Left forelimb (tissue), 1 donor: ENCODE measurements at regions not wholly inside any gene's neighbourhood (a gene's known extent, or its start where the extent isn't known, plus 50 kb on each side); places are given as distances from the start of the nearest gene placed in this dataset.
A peak's percentile ranks its signal among the peaks of the same experiment; 100 is the strongest.
"Not testable (repeated sequence)": the region's sequence is repeated elsewhere in the genome, so short reads cannot be mapped to it uniquely, and the experiment has no call there.

Experiments used
- DNase-seq: peaks from one replicate; pipeline ENCODE4 v3.0.0-alpha.2; 2018; ENCODE audit warnings: low spot score

DNA sequence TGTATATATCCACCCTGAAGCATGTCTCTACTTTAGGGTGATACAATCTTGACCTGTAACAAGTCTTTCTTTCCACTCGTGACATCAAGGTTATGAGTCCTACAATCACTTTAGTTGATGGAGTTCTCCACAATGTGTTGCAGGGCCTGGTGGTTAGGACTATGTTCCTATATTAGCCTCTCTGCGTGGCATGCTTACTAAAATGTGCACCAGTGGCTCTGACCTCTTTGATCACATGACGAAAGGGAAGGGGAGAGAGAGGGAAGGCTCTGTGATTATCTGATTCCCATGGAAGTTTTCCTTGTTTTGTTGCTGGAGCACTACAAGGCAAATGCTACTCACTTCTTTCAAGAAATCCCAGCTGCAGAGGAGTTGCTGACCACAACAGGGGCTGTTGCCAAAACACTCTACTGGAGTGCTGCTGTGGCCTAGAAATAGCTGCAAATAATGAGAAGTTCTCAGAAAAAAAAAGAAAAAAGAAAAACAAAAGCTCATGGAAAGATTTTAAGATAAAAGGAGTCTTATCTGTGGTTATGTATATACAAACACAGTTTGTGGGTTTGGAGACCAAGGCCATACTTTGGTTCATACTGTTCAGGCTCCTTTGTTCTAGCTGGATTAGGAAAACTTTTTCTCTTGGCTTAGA, 272.8 kb upstream of the MMADHC start:
- peak; percentile 76 for DNase-seq

DNA sequence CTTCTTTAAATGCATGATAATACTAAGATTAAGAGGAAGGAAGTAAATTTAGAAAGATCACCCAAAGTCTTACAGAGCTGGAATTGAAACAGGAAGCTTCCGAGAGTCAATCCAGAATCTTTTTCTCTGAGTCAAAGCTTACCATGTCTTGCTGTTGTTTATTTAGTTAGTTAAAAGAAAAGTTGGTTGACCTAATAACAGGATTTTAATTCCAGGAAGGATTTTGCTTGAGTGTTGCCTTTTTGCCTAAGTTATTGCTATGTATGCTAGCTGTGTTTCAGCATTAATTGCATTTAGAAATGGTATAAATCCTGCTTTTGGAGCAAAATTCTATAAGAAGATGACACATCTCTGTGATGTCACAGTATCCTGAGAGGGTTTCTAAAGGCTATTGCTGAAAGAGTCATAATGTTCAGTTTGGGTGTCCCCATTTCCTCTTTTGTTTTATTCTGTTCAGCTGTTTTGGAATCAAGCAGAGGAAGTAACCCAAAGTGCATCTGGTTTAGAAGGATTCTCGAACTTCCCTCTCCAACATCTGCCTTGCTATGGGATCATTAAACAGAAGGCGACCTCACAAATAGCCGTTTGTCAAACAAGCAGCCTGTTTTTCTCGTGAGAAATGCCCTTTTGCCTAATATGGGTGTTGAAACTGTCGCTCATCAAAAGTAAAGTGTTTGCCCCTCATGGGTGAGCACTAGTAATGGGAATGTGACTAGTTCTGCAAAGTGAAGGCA, 271.5 kb upstream of the MMADHC start:
- DNase-seq = no peak

DNA sequence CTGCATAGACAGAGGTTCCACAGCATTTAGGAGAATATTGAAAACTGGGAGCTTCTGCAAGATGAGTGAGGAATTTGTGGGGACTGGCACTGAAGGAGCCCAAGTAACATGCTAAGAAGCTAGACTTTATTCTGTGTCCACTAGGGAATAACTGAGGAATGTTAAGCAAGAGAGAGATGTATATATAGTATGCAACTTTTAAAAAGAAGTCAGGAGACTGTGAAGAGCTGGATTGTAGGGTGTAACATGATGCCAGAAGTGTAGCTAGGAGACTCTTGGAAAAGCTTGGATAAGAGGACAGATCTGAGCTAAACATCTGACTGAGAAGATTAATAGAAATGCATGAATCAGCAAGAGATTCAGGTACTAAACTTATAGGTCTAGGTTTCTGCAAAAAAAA, 270.6 kb upstream of the MMADHC start:
- no peak for DNase-seq

DNA sequence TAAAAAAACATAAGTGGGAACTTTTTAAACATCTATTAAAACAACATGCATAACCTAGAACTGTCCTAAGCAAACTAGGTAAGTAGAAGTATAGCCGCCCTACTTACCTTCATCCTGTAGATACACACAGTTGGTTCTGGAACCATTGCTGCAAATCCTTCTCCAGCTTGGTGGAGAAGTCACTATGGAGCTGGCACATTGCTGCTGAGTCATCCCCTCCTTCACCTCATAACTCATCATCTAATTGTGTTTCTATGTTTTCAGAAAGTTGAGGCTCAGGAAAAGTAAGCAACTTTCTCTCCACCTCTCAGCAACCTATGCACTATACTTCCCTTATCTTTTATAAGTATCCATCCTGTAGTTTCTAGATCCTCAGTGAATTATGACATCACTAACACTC, 269.8 kb upstream of the MMADHC start:
- no peak for DNase-seq

DNA sequence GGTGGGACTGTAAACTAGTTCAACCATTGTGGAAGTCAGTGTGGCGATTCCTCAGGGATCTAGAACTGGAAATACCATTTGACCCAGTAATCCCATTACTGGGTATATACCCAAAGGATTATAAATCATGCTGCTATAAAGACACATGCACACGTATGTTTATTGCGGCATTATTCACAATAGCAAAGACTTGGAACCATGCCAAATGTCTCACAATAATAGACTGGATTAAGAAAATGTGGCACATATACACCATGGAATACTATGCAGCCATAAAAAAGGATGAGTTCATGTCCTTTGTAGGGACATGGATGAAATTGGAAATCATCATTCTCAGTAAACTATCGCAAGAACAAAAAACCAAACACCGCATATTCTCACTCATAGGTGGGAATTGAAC, 268.3 kb upstream of the MMADHC start:
- not testable (repeated sequence) for DNase-seq

DNA sequence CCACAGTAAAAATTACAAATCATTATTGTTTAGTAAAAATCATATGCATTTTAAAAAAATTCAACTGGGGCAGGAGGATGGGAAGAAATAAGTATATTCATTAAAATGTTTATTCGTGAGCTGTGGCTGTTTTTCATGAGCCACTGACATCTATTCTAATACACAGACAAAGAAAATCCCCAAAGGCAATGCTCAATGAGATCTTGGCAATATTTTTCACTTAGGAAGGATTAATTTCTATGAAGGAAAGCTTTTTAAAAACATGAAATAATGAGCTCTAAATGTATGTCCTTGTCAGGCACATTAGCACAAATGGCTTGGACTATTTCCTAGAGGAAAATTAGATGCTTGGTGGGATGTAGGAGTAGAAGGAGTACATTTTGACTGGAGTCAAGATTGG, 262.0 kb upstream of the MMADHC start:
- no peak for DNase-seq

DNA sequence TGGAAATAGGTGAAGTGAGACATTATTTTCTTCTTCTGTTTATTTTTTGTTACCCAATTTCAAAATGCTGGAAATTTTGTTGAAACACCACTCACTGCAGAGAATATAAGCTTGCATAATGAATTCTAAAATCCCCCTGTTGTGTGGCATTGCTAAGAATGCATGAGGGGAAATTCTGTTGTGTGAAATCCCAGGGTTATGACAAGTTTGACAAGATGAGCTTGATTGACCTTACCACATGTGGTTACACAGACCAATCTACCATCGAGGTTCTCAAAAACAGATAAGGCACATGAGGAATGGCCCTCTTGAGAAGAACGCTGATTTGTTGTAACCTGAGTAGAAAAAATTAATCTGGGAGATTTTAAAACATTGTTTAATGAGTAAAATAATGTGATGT, 261.6 kb upstream of the MMADHC start:
- no peak for DNase-seq

DNA sequence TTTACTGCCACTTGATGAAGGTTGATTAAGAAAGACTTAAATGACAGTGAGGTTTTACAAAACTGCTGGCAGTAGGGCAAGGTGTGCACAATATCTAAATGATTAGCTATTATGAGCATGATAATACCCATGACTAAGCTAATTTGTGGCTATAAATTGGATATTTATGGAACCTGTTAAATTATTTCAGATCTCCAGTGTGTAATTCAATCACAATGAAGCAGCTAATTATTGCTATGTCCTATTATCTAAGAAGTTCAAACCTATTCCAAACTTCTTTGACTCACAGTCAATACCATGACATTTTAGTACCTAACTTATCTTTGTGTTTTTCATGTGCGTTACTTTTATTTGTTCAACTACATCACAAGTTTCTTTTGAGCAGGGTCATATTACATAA, 253.8 kb upstream of the MMADHC start:
- DNase-seq = no peak

DNA sequence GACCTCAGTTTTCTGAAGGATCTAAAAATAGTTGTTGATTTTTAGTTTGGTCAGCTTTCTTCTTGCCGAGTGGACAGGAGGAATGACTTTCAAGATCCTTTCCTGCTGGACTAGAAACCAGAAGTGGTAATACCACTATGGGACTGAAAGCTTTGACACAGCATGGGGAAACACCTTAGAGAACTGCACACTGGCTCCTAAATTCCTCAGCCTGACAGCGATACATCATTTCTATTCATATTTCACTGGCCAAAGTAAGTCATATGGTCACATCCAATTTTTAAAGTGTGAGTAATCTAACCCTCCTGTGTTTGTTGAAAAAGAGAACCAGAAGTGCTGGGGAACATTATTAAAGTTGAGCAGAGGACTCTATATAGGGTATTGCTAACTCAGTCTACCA, 244.7 kb upstream of the MMADHC start:
- DNase-seq = no peak

DNA sequence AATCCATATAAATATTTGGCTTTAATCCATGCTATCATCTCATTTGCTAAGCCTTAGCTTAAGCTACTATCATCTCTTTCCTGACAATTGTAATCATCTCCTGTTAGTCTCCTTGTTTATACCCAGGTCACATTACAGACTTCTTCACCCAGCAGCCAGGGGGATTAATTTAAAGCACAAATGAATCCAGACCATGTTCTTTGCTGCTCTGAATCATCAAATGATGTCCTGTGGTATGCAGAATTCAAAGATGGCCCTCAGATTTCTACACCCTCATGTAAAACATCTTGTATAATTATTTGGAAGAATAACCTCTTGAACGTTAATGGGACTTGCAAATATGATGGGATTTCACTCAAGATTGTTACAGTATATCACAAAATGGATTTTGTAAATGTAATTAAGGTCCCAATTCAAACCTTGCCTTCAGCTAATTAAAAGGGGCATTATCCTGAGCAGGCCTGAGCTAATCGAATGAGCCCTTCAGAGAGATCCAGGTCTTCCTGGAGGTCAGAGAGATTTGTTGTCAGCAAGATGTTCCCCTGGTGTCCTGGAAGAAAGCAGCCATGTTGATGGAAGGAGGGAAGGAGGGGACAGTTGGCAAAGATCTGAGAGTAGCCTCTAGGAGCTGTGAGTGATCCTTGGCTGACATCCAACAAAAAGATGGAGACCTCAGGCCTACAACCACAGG, 241.1 kb upstream of the MMADHC start:
- no peak for DNase-seq

DNA sequence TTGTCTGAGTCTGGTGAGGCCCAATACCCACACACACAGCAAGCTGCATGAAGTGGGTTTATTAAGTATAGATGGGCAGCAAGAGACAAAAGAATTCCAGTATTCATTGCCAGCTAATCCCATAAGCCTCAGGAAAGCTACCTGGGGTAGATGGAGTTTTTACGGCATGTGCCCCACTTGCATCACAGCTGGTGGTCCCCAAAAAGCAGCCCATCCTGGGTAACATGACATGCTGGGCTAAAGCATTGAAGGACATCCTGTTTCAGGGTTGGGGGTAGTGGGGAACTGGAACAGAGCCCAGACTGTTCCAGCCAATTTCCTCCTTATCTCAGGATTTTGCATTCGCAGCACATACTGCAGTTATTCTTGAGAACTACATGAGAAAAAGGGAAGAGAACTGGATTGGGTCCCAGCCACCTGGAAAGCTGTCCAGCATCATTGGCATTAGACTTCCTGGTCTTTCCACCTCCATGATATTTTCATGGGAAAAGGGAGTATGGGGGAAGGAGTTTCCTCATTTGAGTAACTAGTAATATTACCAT, 240.1 kb upstream of the MMADHC start:
- DNase-seq = no peak

DNA sequence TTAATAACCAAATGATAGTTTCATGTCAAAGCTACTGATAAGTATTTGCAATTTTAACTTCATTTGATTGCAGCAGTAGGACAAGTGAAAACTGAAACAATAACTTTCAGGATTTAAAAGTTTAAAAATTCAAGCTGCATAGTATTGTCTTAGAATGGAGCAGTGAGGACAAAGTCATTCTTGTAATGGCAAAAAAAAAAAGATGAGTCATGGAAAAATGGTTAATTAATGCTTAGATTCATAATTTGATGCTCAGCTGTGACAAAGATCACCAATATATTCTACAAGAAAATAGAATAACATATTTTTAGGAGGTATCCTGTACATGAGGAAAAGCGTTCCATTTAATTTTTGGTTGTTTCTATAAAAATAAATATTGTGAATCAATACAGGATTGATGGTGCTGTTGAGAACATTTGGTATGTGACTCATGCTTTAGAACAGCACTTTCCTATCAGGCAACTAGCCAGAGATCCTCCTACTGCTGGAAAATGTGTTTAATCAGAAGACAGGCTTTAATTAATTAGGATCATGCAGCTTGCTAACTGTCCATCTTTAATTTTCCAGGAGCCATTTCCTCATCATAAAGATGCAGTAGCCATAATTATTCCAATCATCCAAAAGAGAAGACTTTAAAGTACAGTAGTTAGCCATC, 239.0 kb upstream of the MMADHC start:
- no peak for DNase-seq

DNA sequence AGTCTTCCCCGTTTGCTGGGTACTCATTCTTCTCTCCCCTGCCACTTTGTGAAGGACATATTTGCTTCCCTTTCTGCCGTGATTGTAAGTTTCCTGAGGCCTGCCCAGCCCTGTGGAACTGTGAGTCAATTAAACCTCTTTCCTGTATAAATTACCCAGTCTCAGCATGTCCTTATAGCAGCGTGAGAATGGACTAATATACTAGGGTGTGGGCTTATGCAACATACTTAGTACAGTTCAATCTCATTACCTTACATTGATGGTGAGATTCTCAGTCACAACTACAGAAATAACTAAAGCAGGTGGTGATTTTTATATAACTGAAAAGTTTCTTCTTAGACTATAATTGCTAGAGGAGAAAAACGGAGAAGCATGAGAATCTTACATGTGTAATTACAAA, 237.9 kb upstream of the MMADHC start:
- no peak for DNase-seq

DNA sequence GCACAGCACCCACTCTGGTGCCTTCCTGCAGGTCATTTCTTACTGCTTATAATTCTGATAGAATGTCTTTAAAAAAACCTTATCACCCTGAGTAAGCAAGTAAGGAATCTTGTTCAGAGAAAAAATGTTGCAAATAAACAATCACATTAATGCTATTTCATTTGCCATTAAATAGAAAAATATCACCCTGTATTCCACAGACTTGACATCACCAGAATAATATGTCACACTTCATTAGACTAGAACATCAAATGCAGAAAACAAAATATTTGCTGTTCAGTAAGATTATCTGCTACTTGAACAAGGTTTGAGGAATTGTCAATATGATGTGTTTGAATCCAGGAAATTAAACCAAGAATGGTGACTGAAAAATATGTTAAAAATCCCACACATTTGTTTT, 236.6 kb upstream of the MMADHC start:
- DNase-seq = no peak

DNA sequence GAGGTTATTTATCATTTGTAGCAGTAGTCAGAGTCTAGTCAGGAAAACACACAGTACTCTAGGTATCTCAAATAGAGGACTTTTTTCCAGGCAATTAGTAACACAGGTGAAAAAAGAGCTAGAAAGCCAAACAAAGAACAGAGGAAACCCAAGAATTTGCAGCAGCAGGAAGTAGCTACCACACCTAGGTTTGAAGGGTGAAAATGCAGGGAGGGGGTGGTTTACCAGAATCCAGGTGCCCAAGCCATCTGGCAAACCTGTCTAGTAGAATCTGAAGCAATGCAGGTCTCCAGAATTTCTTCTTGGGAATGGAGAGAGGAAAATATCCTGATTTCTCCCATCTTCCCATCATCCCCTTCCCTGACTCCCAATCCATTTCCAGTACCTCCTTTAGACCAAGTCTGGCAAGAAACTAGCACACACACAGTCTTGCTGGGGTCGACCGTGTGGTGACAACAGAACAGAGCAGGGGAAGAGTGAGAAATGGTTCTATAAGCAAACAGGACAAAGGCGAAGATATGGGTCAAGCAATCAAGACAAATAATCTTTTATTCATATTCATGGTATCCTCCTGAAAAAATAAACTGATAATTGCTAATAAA, 231.9 kb upstream of the MMADHC start:
- no peak for DNase-seq

DNA sequence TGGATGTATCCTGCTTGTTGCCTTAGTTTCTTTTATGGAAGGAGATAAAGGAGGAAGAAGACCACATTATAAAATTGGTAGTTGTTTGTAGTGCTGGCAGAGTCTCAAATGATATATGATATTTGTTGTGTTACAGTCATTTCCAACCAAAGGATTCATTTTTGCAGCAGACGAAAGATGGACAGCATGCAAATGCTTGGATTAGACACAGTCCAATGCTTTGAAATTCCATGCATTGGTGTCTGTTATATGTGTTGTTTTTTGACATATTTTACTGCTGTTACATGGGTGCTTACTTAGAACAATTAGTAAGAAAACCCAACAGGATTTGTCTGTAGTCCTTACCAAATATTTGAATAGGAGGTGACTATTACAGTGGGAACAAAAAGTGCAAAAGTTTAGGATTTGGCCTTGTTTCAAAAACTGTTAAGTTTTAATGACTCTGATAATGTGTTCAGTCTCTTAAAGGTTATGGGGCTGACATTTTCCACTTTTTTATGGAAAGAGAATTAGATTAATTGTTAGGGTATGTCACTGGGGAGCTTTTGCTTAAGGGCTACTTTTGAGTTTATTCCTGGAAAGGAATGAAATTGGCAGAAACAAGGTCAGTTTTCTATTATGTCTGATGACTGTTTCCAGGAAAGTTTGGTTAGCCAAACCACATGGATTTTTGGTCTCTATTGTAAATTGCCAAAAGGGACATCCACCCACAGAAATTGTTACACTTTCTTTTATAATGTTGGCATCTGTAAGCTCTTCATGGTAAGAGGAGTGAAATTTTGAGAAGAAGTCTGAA, 229.4 kb upstream of the MMADHC start:
- no peak for DNase-seq

DNA sequence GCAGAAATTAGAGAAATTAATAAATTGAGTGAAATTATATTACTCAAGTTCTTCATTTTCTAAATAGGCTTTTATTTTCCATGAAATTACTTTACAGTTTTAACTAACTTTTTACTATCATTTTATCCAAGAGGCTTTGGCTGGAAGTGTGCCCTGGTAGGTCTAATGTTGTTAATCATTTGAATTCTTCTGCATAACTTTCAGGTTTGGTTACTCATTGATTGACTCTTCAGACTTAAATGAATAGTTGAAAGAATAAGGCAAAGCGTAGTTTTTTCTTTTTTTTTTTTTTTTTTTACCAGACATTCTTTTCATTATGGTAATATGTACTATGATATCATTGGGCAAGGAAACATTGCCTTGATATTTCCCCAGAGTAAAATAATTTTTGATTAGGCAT, 228.4 kb upstream of the MMADHC start:
- no peak for DNase-seq

DNA sequence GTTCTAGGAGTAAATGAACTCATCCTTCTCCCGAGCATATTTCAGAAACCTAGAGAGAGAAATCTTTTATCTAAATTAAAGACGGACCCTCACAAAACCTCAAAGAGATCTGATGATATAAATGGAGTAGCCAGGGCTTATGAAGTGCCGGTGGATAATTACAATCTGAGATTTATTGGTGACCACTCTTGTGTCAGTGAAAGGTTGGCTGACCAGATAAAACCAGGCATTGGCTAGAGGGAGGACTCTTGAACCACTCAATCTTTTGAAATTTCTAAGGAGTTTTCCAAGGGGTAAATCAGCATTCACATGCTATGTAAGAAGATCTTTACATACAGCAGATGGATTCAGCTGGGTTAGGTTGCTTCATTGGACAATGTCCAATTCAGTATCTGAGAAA, 227.3 kb upstream of the MMADHC start:
- no peak for DNase-seq

DNA sequence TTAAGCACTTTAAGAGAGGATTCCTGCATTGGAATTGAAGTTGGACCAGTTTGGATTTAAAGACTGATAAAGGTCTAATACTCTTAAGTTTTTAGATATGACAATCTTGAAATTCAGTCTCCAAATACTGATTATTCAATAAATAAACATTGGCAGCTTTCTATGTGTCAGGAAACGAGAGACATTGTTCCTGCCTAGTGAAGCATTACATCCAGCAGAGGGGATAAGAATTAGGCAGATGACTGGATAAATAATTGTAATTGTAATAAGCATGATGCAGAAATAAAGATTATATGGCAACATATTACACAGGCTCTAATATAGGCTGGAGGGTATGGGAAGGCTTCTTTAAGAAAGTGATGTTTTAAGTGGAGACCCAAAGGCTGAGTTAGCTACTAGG, 226.5 kb upstream of the MMADHC start:
- DNase-seq = no peak

DNA sequence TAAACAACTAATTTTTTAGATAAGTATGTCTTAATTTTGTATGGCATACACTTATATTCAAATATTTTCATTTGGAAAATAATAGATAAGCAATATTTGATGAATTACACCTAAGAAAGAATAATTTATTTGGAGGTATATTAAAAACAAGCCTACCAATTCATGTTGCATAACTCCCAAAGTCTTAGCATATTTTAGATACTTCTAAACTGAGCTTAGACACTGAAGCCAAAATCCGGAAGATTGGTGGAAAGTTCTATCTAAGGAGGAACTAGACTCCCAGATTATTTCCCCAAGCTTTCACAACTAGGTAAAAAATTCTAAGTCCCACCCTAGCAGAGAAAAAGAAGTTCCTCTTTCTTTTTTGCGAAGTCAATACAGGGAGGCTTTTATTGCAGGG, 221.0 kb upstream of the MMADHC start:
- DNase-seq = no peak

DNA sequence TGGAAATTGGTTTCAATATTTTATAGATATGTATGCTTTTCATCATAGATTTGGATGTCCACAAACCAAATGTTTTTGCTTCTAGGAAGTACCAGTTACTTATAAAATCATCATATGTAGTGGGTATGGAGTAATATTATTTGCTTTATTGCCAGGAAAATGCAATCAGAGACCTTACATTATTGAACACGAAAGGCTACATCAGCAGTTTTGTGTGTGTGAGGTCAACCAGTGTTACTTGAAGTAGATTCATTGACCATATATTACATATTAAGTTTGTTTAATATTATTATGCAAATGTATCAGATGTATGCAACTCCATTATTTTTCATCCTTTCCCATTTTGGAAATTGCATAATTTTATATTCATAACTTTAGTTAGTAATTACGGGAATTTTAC, 219.1 kb upstream of the MMADHC start:
- DNase-seq = no peak
